PFSK-1 (cell line): ENCODE measurements at regions not wholly inside any gene's neighbourhood (a gene's known extent, or its start where the extent isn't known, plus 50 kb on each side); places are given as distances from the start of the nearest gene placed in this dataset.

ENCODE experiments used
- TAF1 ChIP-seq: IDR thresholded peaks from 2 replicates; pipeline ENCODE4 v1.6.1; 2012; ENCODE audit warnings: low read length, control low read depth, borderline replicate concordance; ENCODE audit not compliant: insufficient read depth
- TF ChIP-seq, protein P1 (sequence below), 2 experiments: IDR thresholded peaks; 2 replicates each; pipeline versions ENCODE4 v1.6.1 to v1.8.0; 2011 to 2012; ENCODE audit warnings: low read depth in 2 of 2, low read length in 2 of 2, control low read depth in 1 of 2, inconsistent platforms in 1 of 2, mild to moderate bottlenecking in 1 of 2, moderate library complexity in 1 of 2; ENCODE audit not compliant: insufficient read depth in 1 of 2

- no peak for TF ChIP-seq TAF1
- TF ChIP-seq, protein P1, sequence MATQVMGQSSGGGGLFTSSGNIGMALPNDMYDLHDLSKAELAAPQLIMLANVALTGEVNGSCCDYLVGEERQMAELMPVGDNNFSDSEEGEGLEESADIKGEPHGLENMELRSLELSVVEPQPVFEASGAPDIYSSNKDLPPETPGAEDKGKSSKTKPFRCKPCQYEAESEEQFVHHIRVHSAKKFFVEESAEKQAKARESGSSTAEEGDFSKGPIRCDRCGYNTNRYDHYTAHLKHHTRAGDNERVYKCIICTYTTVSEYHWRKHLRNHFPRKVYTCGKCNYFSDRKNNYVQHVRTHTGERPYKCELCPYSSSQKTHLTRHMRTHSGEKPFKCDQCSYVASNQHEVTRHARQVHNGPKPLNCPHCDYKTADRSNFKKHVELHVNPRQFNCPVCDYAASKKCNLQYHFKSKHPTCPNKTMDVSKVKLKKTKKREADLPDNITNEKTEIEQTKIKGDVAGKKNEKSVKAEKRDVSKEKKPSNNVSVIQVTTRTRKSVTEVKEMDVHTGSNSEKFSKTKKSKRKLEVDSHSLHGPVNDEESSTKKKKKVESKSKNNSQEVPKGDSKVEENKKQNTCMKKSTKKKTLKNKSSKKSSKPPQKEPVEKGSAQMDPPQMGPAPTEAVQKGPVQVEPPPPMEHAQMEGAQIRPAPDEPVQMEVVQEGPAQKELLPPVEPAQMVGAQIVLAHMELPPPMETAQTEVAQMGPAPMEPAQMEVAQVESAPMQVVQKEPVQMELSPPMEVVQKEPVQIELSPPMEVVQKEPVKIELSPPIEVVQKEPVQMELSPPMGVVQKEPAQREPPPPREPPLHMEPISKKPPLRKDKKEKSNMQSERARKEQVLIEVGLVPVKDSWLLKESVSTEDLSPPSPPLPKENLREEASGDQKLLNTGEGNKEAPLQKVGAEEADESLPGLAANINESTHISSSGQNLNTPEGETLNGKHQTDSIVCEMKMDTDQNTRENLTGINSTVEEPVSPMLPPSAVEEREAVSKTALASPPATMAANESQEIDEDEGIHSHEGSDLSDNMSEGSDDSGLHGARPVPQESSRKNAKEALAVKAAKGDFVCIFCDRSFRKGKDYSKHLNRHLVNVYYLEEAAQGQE (IDR thresholded peaks at IDR 0.05; ENCODE audit: insufficient read depth in 1 of 2, low read depth in 2 of 2, low read length in 2 of 2) = no peak
These were observed 2672.0 kb upstream of the PCDH20 start for GRCh38 chr13:64087624-64088023.
